Subcutaneous abdominal adipose tissue (tissue), 5 donors: ENCODE measurements at regions not wholly inside any gene's neighbourhood (a gene's known extent, or its start where the extent isn't known, plus 50 kb on each side); places are given as distances from the start of the nearest gene placed in this dataset.

Experiments used
- H3K27ac ChIP-seq: one replicate; pipeline ENCODE4 v1.7.0; 2013; ENCODE audit warnings: low read depth, mild to moderate bottlenecking, inconsistent platforms, low read length, moderate library complexity
- H3K27me3 ChIP-seq, 5 donors: one replicate each; pipeline ENCODE4 v1.7.0; 2013; ENCODE audit warnings: low read length in 5 of 5, inconsistent platforms in 1 of 5; ENCODE audit not compliant: control insufficient read depth in 5 of 5, insufficient read depth in 4 of 5
- H3K36me3 ChIP-seq, 5 donors: one replicate each; pipeline ENCODE4 v1.7.0; 2013; ENCODE audit warnings: low read length in 5 of 5; ENCODE audit not compliant: control insufficient read depth in 5 of 5, insufficient read depth in 5 of 5
- H3K4me1 ChIP-seq, 5 donors: one replicate each; pipeline ENCODE4 v1.7.0; 2013; ENCODE audit warnings: low read length in 5 of 5, mild to moderate bottlenecking in 3 of 5, moderate library complexity in 1 of 5; ENCODE audit not compliant: control insufficient read depth in 5 of 5, insufficient read depth in 5 of 5
- H3K4me3 ChIP-seq, 5 donors: one replicate each; pipeline ENCODE4 v1.7.0; 2013; ENCODE audit warnings: low read length in 5 of 5, low read depth in 1 of 5
- H3K9ac ChIP-seq, 5 donors: one replicate each; pipeline ENCODE4 v1.7.0; 2013; ENCODE audit warnings: low read length in 5 of 5, mild to moderate bottlenecking in 4 of 5, moderate library complexity in 3 of 5
- H3K9me3 ChIP-seq, 5 donors: one replicate each; pipeline ENCODE4 v1.7.0; 2013; ENCODE audit warnings: low read length in 5 of 5; ENCODE audit not compliant: control insufficient read depth in 5 of 5
- donor health status: healthy.
- donor health status: healthy.
- donor health status: healthy.
- donor health status: healthy.
- donor health status: healthy.

- H3K4me3 ChIP-seq, result no peak overlapping the region
- no peak overlapping the region for H3K27ac ChIP-seq
- no peaks in the 10 kb centered on the region for H3K9me3 ChIP-seq
- no peaks in the 10 kb centered on the region for H3K27me3 ChIP-seq
- peaks cover 2 to 24% (median 17%) of the 10 kb centered on the region in 5 donors for H3K4me1 ChIP-seq
- no peaks in the 10 kb centered on the region for H3K36me3 ChIP-seq
- no peak overlapping the region for H3K9ac ChIP-seq
These were observed 93.1 kb downstream of the RHOB start for GRCh38 chr2:20539776-20540586.

DNA sequence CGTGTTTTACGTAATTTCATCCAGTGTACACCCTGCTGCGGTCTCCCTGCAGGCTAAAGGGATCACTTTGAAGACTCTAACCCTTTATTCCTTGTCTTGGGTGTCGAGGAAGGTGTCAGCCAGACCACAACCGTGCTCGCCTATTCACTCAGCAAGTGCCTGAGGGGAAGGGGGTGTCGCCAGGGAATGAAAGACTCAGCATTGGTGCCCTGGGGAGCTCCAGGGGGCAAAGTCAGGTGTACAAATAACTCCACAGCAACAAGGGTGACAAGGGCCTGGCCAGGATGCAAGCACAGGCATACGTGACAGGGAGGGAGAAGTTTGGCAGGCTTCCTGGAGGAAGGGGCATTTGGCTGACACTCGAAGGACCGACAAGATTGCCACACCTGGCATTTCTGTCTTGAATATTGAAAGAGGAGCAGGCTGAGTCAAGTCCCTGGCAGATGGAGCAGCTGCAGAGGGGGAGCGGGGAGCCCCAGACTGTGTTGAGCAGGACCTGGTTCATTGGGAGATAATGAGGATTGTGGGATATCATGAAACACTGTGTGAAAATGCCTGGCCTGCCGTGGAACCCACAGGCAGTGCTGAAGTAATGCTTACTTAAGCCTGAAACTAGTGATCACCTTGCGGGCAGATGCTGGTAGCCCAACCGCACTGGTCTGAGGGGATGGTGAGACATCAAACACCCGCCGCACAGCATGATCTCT, 93.9 kb downstream of the RHOB start:
- no peak overlapping the region for H3K27ac ChIP-seq
- H3K36me3 ChIP-seq, result no peaks in the 10 kb centered on the region
- H3K9me3 ChIP-seq, result peaks cover 0 to 1% (median 0%) of the 10 kb centered on the region in 5 donors
- H3K4me1 ChIP-seq, result peaks cover 2 to 16% (median 13%) of the 10 kb centered on the region in 5 donors
- no peak overlapping the region for H3K4me3 ChIP-seq
- H3K27me3 ChIP-seq, result no peaks in the 10 kb centered on the region
- no peak overlapping the region for H3K9ac ChIP-seq

GRCh38 chr2:20541294-20541640, 94.4 kb downstream of the RHOB start:
- no peak overlapping the region for H3K9ac ChIP-seq
- peaks cover 2 to 13% (median 11%) of the 10 kb centered on the region in 5 donors for H3K4me1 ChIP-seq
- no peak overlapping the region for H3K27ac ChIP-seq
- H3K36me3 ChIP-seq, result no peaks in the 10 kb centered on the region
- H3K27me3 ChIP-seq, result no peaks in the 10 kb centered on the region
- peaks cover 0 to 5% (median 0%) of the 10 kb centered on the region in 5 donors for H3K9me3 ChIP-seq
- no peak overlapping the region for H3K4me3 ChIP-seq

DNA sequence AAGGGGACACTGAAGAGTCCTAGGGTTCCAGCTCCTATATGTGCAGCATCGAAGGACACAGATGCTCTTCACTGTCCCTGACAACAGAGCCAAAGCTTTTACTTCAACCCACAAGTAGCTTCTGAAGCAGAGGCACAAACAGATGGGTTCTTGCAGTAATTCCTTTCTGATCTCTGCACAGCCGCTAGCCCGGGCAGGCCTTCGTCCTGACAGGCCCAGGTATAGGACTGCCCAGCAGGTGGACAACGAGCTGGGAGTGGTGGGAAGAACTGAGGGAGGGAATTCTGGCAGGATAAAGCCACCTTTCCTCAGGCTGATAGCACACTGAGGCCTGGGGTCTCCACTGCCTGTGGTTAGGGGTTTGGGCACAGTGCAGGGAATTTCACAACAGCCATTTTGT, 94.8 kb downstream of the RHOB start:
- Histone ChIP-seq H3K9ac (no peak overlapping the region), H3K27me3 (no peaks in the 10 kb centered on the region), H3K4me1 (peaks cover 2 to 13% (median 7%) of the 10 kb centered on the region in 5 donors), H3K4me3 (no peak overlapping the region), H3K27ac (no peak overlapping the region), H3K36me3 (no peaks in the 10 kb centered on the region), H3K9me3 (peaks cover 0 to 5% (median 0%) of the 10 kb centered on the region in 5 donors)

- Histone ChIP-seq H3K4me1 (peaks cover 2 to 13% (median 5%) of the 10 kb centered on the region in 5 donors), H3K9ac (no peak overlapping the region), H3K4me3 (no peak overlapping the region), H3K36me3 (no peaks in the 10 kb centered on the region), H3K27ac (no peak overlapping the region), H3K27me3 (no peaks in the 10 kb centered on the region), H3K9me3 (peaks cover 0 to 5% (median 0%) of the 10 kb centered on the region in 5 donors)
These were observed 95.4 kb downstream of the RHOB start for GRCh38 chr2:20542269-20542668.

DNA sequence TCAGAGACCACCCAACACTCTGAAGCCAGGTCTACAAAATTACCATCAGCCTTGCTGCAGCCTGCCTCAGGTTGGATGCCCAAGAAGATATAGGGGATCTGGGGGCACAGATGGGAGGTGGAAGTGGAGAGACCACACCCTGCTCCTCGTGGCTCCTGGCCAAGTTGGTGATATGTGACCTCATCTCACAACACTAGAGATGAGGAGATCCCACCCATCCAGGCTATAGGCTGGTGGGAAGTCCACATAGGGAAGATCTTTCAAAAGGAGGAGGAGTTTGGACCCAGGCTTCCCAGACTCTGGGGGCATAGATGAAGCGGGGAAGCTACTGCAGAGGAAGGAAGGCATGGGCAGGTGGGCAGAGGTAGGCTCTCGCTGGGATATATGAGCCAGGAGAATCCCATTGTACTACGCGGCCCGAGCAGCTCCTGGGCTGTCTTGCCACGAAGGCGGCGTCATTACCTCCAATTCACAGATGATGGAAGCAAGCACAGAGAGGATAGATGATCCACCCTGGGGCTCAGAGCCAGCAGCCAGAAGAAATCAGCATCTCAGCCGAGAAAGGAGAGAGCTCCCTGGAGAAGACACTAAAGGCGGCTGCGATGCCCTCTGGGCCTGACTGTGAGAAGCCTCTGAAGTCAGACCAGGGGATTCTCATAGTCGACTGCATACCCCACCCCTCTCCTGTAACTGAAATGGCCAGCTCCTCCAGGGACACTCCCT, 96.0 kb downstream of the RHOB start:
- Histone ChIP-seq H3K9ac (no peak overlapping the region), H3K4me3 (no peak overlapping the region), H3K36me3 (no peaks in the 10 kb centered on the region)

DNA sequence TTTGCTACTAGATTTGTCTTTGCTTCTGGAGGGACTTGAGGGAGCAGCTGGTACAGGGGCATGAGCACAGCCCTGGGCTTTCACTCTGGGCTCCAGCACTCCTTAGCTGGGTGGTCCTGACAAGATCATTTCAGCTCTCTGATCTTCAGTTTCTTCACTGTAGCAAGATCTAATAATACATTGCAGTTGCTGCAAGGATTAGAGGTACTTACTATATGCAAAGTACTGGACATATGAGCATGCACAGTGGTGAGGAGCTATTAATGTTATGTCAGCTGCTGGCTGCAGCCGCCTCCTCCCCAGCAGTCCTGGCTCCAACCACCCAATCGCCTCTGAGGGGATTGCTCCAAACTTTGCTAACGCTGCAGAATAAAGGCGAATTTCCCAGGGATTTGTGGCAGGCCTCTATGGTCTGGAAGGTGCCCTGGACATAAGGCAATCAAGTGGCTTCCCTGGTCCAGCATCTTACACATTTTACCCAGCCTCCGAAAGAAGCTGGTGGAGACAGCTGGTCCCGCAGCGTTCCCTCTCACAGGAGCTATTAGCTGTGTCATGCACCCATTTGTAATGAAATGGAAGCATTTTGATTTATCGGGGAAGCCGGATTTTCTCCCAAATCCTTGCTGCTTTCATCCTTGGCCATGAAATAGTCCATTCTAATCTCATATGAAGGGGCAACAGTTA, 96.7 kb downstream of the RHOB start:
- H3K9me3 ChIP-seq, result peaks cover 0 to 5% (median 0%) of the 10 kb centered on the region in 5 donors
- H3K9ac ChIP-seq, result no peak overlapping the region
- H3K4me1 ChIP-seq, result peaks cover under 1 to 13% (median 5%) of the 10 kb centered on the region in 5 donors
- no peak overlapping the region for H3K4me3 ChIP-seq
- H3K27me3 ChIP-seq, result no peaks in the 10 kb centered on the region
- no peak overlapping the region for H3K27ac ChIP-seq
- H3K36me3 ChIP-seq, result no peaks in the 10 kb centered on the region

More for the DNA sequence above, 96.0 kb downstream of the RHOB start:
- Histone ChIP-seq H3K4me1 (peaks cover 2 to 13% (median 5%) of the 10 kb centered on the region in 5 donors), H3K27me3 (no peaks in the 10 kb centered on the region), H3K27ac (no peak overlapping the region), H3K9me3 (peaks cover 0 to 5% (median 0%) of the 10 kb centered on the region in 5 donors)

GRCh38 chr2:20544153-20544747, 97.4 kb downstream of the RHOB start:
- H3K4me3 ChIP-seq, result no peak overlapping the region
- H3K9ac ChIP-seq, result no peak overlapping the region
- no peak overlapping the region for H3K27ac ChIP-seq
- no peaks in the 10 kb centered on the region for H3K36me3 ChIP-seq
- no peaks in the 10 kb centered on the region for H3K27me3 ChIP-seq
- H3K9me3 ChIP-seq, result peaks cover 0 to 5% (median 0%) of the 10 kb centered on the region in 5 donors
- peaks cover 0 to 15% (median 5%) of the 10 kb centered on the region in 5 donors for H3K4me1 ChIP-seq

GRCh38 chr2:20549144-20549543, 101.8 kb downstream of the HS1BP3 start:
- Histone ChIP-seq H3K4me3 (no peak overlapping the region), H3K9me3 (peaks cover 0 to 5% (median 0%) of the 10 kb centered on the region in 5 donors), H3K27me3 (no peaks in the 10 kb centered on the region), H3K4me1 (peaks cover 0 to 11% (median 5%) of the 10 kb centered on the region in 5 donors), H3K36me3 (no peaks in the 10 kb centered on the region), H3K27ac (no peak overlapping the region), H3K9ac (no peak overlapping the region)
